Tibial nerve (tissue), 4 donors: ENCODE measurements at regions not wholly inside any gene's neighbourhood (a gene's known extent, or its start where the extent isn't known, plus 50 kb on each side); places are given as distances from the start of the nearest gene placed in this dataset.

Experiments used
- DNase-seq, 2 donors: peaks; one replicate each; pipeline ENCODE4 v3.0.0-alpha.2; 2019; ENCODE audit warnings: low spot score in 2 of 2
- H3K27ac ChIP-seq, 4 donors: fragments of 200-600 bp; sonication (generic) in 3 of 4; one replicate each; pipeline ENCODE4 v1.5.1; 2017 to 2019; ENCODE audit warnings: mild to moderate bottlenecking in 1 of 4
- H3K27me3 ChIP-seq, 2 donors: fragments of 200-600 bp; sonication (generic) in 1 of 2; one replicate each; pipeline versions ENCODE4 v1.5.1 to v1.6.0; 2017 to 2019
- H3K36me3 ChIP-seq, 3 donors: fragments of 200-600 bp; sonication (generic); one replicate each; pipeline ENCODE4 v1.5.1; 2018 to 2019
- H3K4me1 ChIP-seq, 4 donors: fragments of 200-600 bp; sonication (generic) in 3 of 4; one replicate each; pipeline ENCODE4 v1.5.1; 2017 to 2019
- H3K4me3 ChIP-seq, 4 donors: fragments of 200-600 bp; sonication (generic) in 3 of 4; one replicate each; pipeline ENCODE4 v1.5.1; 2017 to 2019; ENCODE audit warnings: mild to moderate bottlenecking in 1 of 4, moderate library complexity in 1 of 4
- H3K9me3 ChIP-seq, 4 donors: fragments of 200-600 bp; sonication (generic) in 3 of 4; one replicate each; pipeline ENCODE4 v1.5.1; 2017 to 2019
- EP300 ChIP-seq, 2 donors: sonication (generic); formaldehyde crosslinking; IDR thresholded peaks; one replicate each; pipeline ENCODE4 v1.6.1; 2017; ENCODE audit warnings: antibody characterized with exemption in 2 of 2, mild to moderate bottlenecking in 1 of 2
- POLR2A ChIP-seq, 2 donors: fragments of 450-650 bp; IDR thresholded peaks; one replicate each; pipeline ENCODE4 v1.6.1; 2017; ENCODE audit warnings: antibody characterized with exemption in 2 of 2, mild to moderate bottlenecking in 2 of 2, moderate library complexity in 2 of 2
- WGBS, 2 donors: methylation state at CpG; one replicate each; pipeline ENCODE4 v1.1.5; 2018; 5-methylcytosine and 5-hydroxymethylcytosine counted together
- TF ChIP-seq, protein P1 (sequence below), 5 experiments: fragments of 200-600 bp in 3 of 5; fragments of 450-650 bp in 2 of 5; sonication (generic) in 3 of 5; IDR thresholded peaks; one replicate each; pipeline ENCODE4 v1.5.1; 2016 to 2019; ENCODE audit warnings: antibody characterized with exemption in 5 of 5, mild to moderate bottlenecking in 3 of 5, moderate library complexity in 2 of 5

DNA sequence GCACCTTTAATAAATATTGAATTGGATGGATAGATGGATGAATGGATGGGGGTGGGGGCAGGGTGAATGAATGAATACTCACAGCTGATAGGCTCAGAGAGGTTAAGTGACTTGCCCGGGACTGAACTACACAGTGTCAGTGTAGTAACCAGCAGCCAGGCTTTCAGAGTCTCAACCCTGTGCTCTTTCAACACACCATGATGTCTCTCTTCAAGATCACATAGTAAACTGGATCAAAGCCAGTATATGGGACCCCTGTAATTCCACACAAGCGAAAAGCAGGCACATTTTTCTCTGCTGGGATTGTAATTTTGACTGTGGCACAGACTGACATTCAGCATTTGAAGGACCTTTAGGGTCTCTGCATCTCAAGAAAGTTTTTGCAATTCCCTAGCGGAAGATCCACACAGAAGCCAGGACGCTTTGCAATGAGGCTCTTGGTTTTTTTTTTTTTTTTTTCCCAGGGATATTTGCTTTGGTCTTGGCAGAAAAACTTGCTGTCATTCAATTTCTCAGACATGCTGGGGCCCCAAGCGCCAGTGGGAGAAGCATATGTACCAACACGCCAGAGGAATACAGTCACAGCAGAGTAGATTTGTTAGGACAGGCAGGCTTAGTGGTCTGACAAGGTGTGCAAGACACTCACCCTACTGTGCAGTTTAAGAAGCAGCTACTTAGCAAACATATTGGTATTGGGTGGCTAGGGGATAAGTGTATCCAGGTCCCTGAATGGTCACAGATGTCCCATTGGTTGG is 213.1 kb upstream of the CAMK1G start:
- Histone ChIP-seq H3K4me3 (no peak overlapping the region), H3K27me3 (no peaks in the 10 kb centered on the region), H3K27ac (no peak overlapping the region), H3K4me1 (no peaks in the 10 kb centered on the region), H3K9me3 (no peaks in the 10 kb centered on the region), H3K36me3 (no peaks in the 10 kb centered on the region)
- no peak for TF ChIP-seq EP300 (IDR thresholded peaks at IDR 0.05)
- TF ChIP-seq POLR2A (IDR thresholded peaks at IDR 0.05) = no peak
- TF ChIP-seq, protein P1, sequence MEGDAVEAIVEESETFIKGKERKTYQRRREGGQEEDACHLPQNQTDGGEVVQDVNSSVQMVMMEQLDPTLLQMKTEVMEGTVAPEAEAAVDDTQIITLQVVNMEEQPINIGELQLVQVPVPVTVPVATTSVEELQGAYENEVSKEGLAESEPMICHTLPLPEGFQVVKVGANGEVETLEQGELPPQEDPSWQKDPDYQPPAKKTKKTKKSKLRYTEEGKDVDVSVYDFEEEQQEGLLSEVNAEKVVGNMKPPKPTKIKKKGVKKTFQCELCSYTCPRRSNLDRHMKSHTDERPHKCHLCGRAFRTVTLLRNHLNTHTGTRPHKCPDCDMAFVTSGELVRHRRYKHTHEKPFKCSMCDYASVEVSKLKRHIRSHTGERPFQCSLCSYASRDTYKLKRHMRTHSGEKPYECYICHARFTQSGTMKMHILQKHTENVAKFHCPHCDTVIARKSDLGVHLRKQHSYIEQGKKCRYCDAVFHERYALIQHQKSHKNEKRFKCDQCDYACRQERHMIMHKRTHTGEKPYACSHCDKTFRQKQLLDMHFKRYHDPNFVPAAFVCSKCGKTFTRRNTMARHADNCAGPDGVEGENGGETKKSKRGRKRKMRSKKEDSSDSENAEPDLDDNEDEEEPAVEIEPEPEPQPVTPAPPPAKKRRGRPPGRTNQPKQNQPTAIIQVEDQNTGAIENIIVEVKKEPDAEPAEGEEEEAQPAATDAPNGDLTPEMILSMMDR (IDR thresholded peaks at IDR 0.05) = no peak
- DNase-seq = no peak
- 87 to 89% methylated on average over 6 of the region's 6 CpGs for WGBS, 2 donors

DNA sequence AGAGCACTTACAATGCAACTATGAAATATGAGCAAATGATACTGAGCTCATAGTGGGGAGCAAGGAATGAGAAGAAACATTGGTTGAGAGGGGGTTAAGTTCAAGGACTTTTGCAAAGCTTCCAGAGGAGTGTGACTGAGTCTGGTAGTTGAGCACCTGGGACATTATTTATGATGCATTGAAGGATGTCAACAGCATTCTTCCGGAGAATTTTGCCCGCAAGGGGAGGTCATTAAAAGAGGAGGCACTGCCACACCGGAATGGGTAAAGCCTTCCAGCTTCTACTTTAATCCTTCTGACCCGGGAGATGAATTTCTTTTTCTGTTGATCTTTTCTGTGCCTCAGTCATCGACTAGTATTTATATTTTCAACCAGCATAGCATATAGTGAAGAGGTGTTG is 208.4 kb upstream of the CAMK1G start:
- TF ChIP-seq, protein P1 (IDR thresholded peaks at IDR 0.05) = no peak
- no peak for TF ChIP-seq EP300 (IDR thresholded peaks at IDR 0.05)
- no peak for TF ChIP-seq POLR2A (IDR thresholded peaks at IDR 0.05)
- Histone ChIP-seq H3K27me3 (no peaks in the 10 kb centered on the region), H3K4me1 (no peaks in the 10 kb centered on the region), H3K36me3 (no peaks in the 10 kb centered on the region), H3K4me3 (no peak overlapping the region), H3K9me3 (no peaks in the 10 kb centered on the region), H3K27ac (no peak overlapping the region)
- WGBS, 2 donors = 73 to 77% methylated on average over 5 of the region's 5 CpGs
- no peak for DNase-seq

DNA sequence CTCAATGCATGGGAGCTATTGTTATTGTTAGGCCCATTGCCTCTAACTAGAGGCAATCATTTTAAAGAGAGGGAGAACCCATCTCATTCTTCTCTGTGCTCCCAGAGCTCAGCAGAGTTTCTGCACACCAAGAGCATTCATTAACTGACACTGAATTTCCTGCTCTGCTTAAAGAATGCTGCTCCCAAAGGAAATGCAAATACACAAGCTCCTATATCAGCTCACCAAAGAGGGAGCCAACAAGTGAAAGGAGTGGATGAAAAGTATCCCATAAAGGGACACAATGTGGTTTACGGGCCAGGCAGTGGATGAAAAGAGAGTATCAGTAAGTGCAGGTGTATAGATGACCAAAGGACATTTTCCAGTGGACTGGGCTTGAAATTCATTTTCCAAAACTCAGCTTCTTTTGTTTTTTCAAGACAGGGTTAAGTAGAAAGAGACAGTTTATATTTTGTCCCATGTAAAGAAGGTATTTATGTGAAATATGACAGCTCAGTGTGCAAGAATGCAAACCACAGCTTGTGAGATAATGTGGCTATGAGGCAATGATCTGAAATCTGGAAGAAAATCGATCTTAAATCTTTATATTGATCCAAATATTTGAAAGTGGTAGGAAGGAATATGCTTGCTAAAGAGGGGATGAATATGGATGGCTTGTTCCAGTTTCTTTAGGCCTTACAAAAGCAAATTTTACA is 207.7 kb upstream of the CAMK1G start:
- Histone ChIP-seq H3K4me3 (no peak overlapping the region), H3K36me3 (no peaks in the 10 kb centered on the region), H3K27ac (no peak overlapping the region), H3K9me3 (no peaks in the 10 kb centered on the region), H3K27me3 (no peaks in the 10 kb centered on the region), H3K4me1 (no peaks in the 10 kb centered on the region)
- no peak for DNase-seq
- TF ChIP-seq EP300 (IDR thresholded peaks at IDR 0.05) (no peak), POLR2A (IDR thresholded peaks at IDR 0.05) (no peak)
- TF ChIP-seq, protein P1 (IDR thresholded peaks at IDR 0.05) = no peak
- 76 to 81% methylated on average over 2 of the region's 2 CpGs for WGBS, 2 donors

DNA sequence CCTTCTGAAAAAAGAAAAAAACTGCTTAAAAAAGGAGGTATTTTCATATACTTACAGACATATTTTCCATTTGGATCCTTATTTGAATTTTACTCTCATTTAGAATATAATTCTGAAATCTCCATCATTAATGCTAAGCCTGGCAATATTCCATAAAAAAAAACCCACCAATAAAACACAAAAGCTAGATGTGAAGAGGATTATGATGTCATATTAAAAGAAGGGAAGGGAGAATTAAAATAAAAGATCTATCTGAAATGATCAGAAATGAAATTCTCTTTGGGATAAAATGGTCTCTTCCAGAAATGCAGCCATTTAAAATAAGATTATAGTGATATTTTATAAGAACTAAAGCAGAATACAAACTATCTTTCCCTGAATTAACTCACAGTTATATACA is 206.7 kb upstream of the CAMK1G start:
- H3K4me3 ChIP-seq = no peak overlapping the region
- TF ChIP-seq, protein P1 (IDR thresholded peaks at IDR 0.05) = no peak
- H3K9me3 ChIP-seq = no peaks in the 10 kb centered on the region
- H3K4me1 ChIP-seq = no peaks in the 10 kb centered on the region
- DNase-seq = no peak
- H3K27me3 ChIP-seq = no peaks in the 10 kb centered on the region
- H3K27ac ChIP-seq = no peak overlapping the region
- no peaks in the 10 kb centered on the region for H3K36me3 ChIP-seq

DNA sequence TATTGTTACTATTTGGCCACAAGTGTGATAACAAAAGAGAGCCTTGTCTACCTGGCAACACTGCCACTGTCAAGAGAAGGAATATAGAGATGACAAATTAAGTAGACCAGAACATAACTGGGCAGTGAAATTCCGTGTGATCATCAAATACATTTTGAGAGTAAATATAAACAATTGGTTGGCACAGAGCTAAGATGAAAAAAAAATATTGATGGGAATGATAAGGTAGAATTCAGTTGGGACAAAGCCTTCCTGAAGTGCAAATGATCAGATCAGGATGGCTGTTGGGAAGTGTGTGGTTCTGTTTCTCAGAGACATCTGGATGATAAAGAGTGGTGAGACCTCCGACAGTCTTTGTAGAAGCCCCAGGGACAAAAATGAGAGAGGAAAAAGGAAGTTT is 205.5 kb upstream of the CAMK1G start:
- Histone ChIP-seq H3K36me3 (no peaks in the 10 kb centered on the region), H3K4me1 (peaks cover 0 to 4% (median 0%) of the 10 kb centered on the region in 4 donors), H3K27ac (no peak overlapping the region), H3K27me3 (no peaks in the 10 kb centered on the region), H3K4me3 (no peak overlapping the region), H3K9me3 (no peaks in the 10 kb centered on the region)
- TF ChIP-seq EP300 (IDR thresholded peaks at IDR 0.05) (no peak), POLR2A (IDR thresholded peaks at IDR 0.05) (no peak)
- TF ChIP-seq, protein P1 (IDR thresholded peaks at IDR 0.05) = no peak
- WGBS, 2 donors = 72 to 77% methylated on average over 2 of the region's 2 CpGs
- DNase-seq = no peak
